CD4-positive, alpha-beta T cell treated with Interleukin-17A for 1 hour (primary cell): ENCODE measurements at regions not wholly inside any gene's neighbourhood (a gene's known extent, or its start where the extent isn't known, plus 50 kb on each side); places are given as distances from the start of the nearest gene placed in this dataset.
"Not testable (repeated sequence)": the region's sequence is repeated elsewhere in the genome, so short reads cannot be mapped to it uniquely, and the experiment has no call there.

Experiments
- DNase-seq: peaks from one replicate; pipeline ENCODE4 v3.0.0-alpha.2; 2020

GRCh38 chr15:35281515-35281914 lies 196.4 kb upstream of the NANOGP8 start:
- DNase-seq = no peak

- DNase-seq = no peak
Observed at GRCh38 chr15:35279811-35280210, 194.7 kb upstream of the NANOGP8 start.

GRCh38 chr15:35271371-35272043 lies 186.4 kb upstream of the NANOGP8 start:
- DNase-seq = no peak

GRCh38 chr15:35260941-35261340 lies 175.8 kb upstream of the NANOGP8 start:
- DNase-seq = no peak

GRCh38 chr15:35260274-35260673 lies 175.2 kb upstream of the NANOGP8 start:
- not testable (repeated sequence) for DNase-seq

GRCh38 chr15:35256551-35256950 lies 171.5 kb upstream of the NANOGP8 start:
- no peak for DNase-seq

GRCh38 chr15:35256141-35256540 lies 171.0 kb upstream of the NANOGP8 start:
- no peak for DNase-seq

- not testable (repeated sequence) for DNase-seq
Observed at GRCh38 chr15:35254908-35255307, 169.8 kb upstream of the NANOGP8 start.

- DNase-seq = no peak
Observed at GRCh38 chr15:35254062-35254461, 169.0 kb upstream of the NANOGP8 start.

- no peak for DNase-seq
Observed at GRCh38 chr15:35252351-35252865, 167.3 kb upstream of the NANOGP8 start.

GRCh38 chr15:35247150-35247549 lies 162.1 kb upstream of the NANOGP8 start:
- no peak for DNase-seq

GRCh38 chr15:35246451-35246850 lies 161.4 kb upstream of the NANOGP8 start:
- DNase-seq = no peak

GRCh38 chr15:35245681-35246080 lies 160.6 kb upstream of the NANOGP8 start:
- DNase-seq = not testable (repeated sequence)

- no peak for DNase-seq
Observed at GRCh38 chr15:35244227-35244626, 159.1 kb upstream of the NANOGP8 start.

GRCh38 chr15:35243758-35244157 lies 158.7 kb upstream of the NANOGP8 start:
- DNase-seq = no peak

- not testable (repeated sequence) for DNase-seq
Observed at GRCh38 chr15:35239693-35240092, 154.6 kb upstream of the NANOGP8 start.

- not testable (repeated sequence) for DNase-seq
Observed at GRCh38 chr15:35238448-35238847, 153.4 kb upstream of the NANOGP8 start.

- no peak for DNase-seq
Observed at GRCh38 chr15:35229085-35229484, 144.0 kb upstream of the NANOGP8 start.

GRCh38 chr15:35218215-35218614 lies 133.1 kb upstream of the NANOGP8 start:
- no peak for DNase-seq

- DNase-seq = no peak
Observed at GRCh38 chr15:35215093-35215492, 130.0 kb upstream of the NANOGP8 start.

GRCh38 chr15:35211240-35211902 lies 126.3 kb upstream of the NANOGP8 start:
- no peak for DNase-seq

GRCh38 chr15:35210370-35210769 lies 125.3 kb upstream of the NANOGP8 start:
- DNase-seq = no peak

GRCh38 chr15:35209838-35210237 lies 124.7 kb upstream of the NANOGP8 start:
- no peak for DNase-seq

- no peak for DNase-seq
Observed at GRCh38 chr15:35208353-35208752, 123.3 kb upstream of the NANOGP8 start.
